ENCODE measurements at regions not wholly inside any gene's neighbourhood (a gene's known extent, or its start where the extent isn't known, plus 50 kb on each side); places are given as distances from the start of the nearest gene placed in this dataset.

- Mint-ChIP-seq H3K9me3 (ENCODE audit: unreplicated experiment) (no peaks in the 10 kb centered on the region), H3K4me3 (ENCODE audit: unreplicated experiment) (no peak overlapping the region), H3K27me3 (ENCODE audit: insufficient read depth, unreplicated experiment) (peaks cover 48% of the 10 kb centered on the region), H3K36me3 (ENCODE audit: insufficient read depth, unreplicated experiment) (no peaks in the 10 kb centered on the region), H3K27ac (ENCODE audit: low read depth, unreplicated experiment) (no peak overlapping the region), H3K4me1 (ENCODE audit: insufficient read depth, unreplicated experiment) (peaks cover 6% of the 10 kb centered on the region)
- no peak for DNase-seq (ENCODE audit: unreplicated experiment)
- BruUV-seq (replicated peaks): no TSS peak
- no peak for TF ChIP-seq CTCF (IDR thresholded peaks at IDR 0.05; ENCODE audit: unreplicated experiment)
- intact Hi-C loops (cut with micrococcal nuclease): no loop called here
- CTCF ChIA-PET: no interaction called here
- POLR2A ChIA-PET: no interaction called here
Observed at GRCh38 chr4:56273391-56273790, 113.9 kb downstream of the AASDH start.

DNA sequence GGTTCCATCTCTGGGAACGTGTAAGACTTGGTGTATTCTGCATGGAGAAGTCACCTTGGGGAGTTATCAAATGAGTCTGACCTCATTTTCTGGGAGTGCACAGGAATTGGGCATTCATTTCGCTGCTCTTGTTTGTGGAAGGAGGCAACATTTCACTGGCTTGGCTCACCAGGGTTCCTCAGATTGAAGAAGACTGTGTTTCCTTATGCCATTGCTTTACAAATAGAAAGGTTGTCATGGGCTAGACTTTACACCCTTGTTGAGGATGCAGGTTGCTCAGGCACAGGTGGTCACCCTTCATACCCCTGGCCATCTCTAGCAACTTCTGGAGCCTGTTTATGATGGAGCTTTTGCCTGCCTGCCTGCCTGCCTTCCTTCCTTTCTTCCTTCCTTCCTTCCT, 114.4 kb downstream of the AASDH start:
- H3K27me3 Mint-ChIP-seq (ENCODE audit: insufficient read depth, unreplicated experiment): peaks cover 48% of the 10 kb centered on the region
- no peak for DNase-seq (ENCODE audit: unreplicated experiment)
- no peaks in the 10 kb centered on the region for H3K36me3 Mint-ChIP-seq (ENCODE audit: insufficient read depth, unreplicated experiment)
- no peaks in the 10 kb centered on the region for H3K9me3 Mint-ChIP-seq (ENCODE audit: unreplicated experiment)
- POLR2A ChIA-PET: no interaction called here
- no peak for TF ChIP-seq CTCF (IDR thresholded peaks at IDR 0.05; ENCODE audit: unreplicated experiment)
- intact Hi-C loops (cut with micrococcal nuclease): no loop called here
- BruUV-seq (replicated peaks): no TSS peak
- H3K4me3 Mint-ChIP-seq (ENCODE audit: unreplicated experiment): no peak overlapping the region
- H3K4me1 Mint-ChIP-seq (ENCODE audit: insufficient read depth, unreplicated experiment): peaks cover 6% of the 10 kb centered on the region
- no peak overlapping the region for H3K27ac Mint-ChIP-seq (ENCODE audit: low read depth, unreplicated experiment)
- CTCF ChIA-PET: no interaction called here

- Mint-ChIP-seq H3K27ac (ENCODE audit: low read depth, unreplicated experiment) (no peak overlapping the region), H3K36me3 (ENCODE audit: insufficient read depth, unreplicated experiment) (no peaks in the 10 kb centered on the region), H3K9me3 (ENCODE audit: unreplicated experiment) (no peaks in the 10 kb centered on the region), H3K4me3 (ENCODE audit: unreplicated experiment) (no peak overlapping the region), H3K4me1 (ENCODE audit: insufficient read depth, unreplicated experiment) (peaks cover 6% of the 10 kb centered on the region), H3K27me3 (ENCODE audit: insufficient read depth, unreplicated experiment) (peaks cover 40% of the 10 kb centered on the region)
- CTCF ChIA-PET: interaction anchor here (0.7 to 1.4 kb wide), 2 partner anchors 26 to 189 kb away, joined by 3 to 4 read pairs; no protein-coding TSS in a partner anchor
- no TSS peak for BruUV-seq (replicated peaks)
- intact Hi-C loops (cut with micrococcal nuclease): no loop called here
- DNase-seq (ENCODE audit: unreplicated experiment): no peak
- TF ChIP-seq CTCF (IDR thresholded peaks at IDR 0.05; ENCODE audit: unreplicated experiment): no peak
- POLR2A ChIA-PET: no interaction called here
Observed at GRCh38 chr4:56272003-56272402, 115.3 kb downstream of the AASDH start.

GRCh38 chr4:56271131-56271530, 116.2 kb downstream of the AASDH start:
- TF ChIP-seq CTCF (IDR thresholded peaks at IDR 0.05; ENCODE audit: unreplicated experiment): no peak
- ChIA-PET CTCF (interaction anchor here (0.6 to 1.4 kb wide), 3 partner anchors 13 to 188 kb away, joined by 3 to 4 read pairs (median 3); no protein-coding TSS in a partner anchor), POLR2A (interaction anchor here (0.9 kb wide), 1 partner anchor 21 kb away, joined by 3 read pairs; no protein-coding TSS in a partner anchor)
- BruUV-seq (replicated peaks): no TSS peak
- Mint-ChIP-seq H3K27me3 (ENCODE audit: insufficient read depth, unreplicated experiment) (peaks cover 33% of the 10 kb centered on the region), H3K36me3 (ENCODE audit: insufficient read depth, unreplicated experiment) (no peaks in the 10 kb centered on the region), H3K4me1 (ENCODE audit: insufficient read depth, unreplicated experiment) (peaks cover 6% of the 10 kb centered on the region), H3K9me3 (ENCODE audit: unreplicated experiment) (no peaks in the 10 kb centered on the region), H3K4me3 (ENCODE audit: unreplicated experiment) (no peak overlapping the region), H3K27ac (ENCODE audit: low read depth, unreplicated experiment) (no peak overlapping the region)
- intact Hi-C loops (cut with micrococcal nuclease): no loop called here
- DNase-seq (ENCODE audit: unreplicated experiment): peak; percentile 73
